GM18520 (cell line): ENCODE measurements at regions not wholly inside any gene's neighbourhood (a gene's known extent, or its start where the extent isn't known, plus 50 kb on each side); places are given as distances from the start of the nearest gene placed in this dataset.

Source experiments
- ATAC-seq: cut with Tn5 transposase; IDR thresholded peaks from one replicate; pipeline ENCODE4 v1.9.1; 2021; ENCODE audit not compliant: unreplicated experiment

DNA sequence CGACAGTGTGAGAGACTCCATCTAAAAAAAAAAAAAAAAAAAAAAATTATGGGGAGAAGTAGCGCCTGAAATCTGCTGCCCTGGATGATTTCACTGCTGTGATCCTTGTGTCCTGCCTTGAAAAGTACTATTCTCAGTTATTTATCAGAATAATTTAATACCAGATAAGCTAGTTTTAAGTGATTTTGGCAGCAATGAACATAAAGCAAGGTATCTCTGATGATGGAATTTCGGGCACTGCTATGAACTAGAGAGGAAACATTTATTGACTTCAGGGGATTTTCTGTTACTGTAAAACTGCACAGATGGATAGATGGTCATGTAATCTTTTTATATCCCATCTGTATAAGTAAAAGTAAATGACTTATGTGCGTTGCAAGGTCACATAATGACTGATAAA is 619.1 kb upstream of the ANKRD30A start:
- ATAC-seq = no peak

DNA sequence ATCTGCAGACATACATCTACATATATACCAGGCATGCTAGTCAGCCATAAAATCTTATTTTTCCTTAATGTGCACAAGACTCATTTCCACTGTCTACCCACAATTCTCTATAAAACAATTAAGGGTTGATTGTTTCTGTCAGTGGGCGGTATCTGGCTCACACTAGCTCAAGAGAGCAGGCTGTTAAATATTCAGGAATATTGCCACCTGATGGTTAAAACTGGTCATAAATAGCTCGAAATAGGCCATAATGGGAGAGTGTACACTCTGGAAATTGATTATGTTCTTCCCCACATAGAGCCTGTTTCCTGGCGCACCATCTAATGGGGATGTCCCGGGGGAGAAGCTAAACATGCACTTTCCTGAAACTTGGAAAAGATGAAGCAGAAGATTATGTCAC is 620.6 kb upstream of the ANKRD30A start:
- ATAC-seq = no peak

DNA sequence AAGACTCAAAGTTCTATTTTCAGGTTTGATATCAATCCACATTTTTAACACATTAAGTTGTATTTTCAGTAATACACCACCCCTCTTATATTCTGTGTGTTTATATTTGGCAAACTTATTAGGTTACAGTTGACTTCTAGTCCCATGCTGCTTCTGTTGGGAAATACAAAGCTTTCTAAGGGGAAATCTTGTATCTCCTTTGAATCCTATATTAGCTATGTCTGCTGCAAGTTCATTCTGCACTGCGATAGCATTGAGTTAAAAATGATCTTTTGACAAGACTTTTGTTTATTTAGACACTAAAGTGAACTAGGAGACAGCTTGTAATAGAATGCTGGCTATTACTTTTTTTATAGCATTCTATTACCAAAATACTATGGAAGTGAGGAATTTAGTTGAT is 625.1 kb upstream of the ANKRD30A start:
- ATAC-seq = no peak

DNA sequence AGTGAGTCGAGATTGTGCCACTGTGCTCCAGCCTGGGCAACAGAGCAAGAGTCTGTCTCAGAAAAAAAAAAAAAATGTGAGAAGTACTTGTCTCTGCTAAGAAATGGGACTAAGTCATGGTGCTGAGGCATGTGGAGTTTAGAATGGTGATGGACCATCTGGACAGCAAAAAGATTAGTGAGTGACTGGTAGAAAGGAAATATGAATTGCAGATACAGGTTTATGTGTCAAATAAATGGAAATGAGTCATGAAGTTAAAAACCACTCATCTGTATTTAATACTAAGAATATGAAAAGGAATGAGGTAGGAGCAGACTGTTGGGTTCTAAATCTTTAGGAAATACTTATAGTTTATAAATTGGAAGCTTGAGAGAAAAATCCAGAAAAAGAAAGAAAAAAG is 625.7 kb upstream of the ANKRD30A start:
- ATAC-seq = no peak

DNA sequence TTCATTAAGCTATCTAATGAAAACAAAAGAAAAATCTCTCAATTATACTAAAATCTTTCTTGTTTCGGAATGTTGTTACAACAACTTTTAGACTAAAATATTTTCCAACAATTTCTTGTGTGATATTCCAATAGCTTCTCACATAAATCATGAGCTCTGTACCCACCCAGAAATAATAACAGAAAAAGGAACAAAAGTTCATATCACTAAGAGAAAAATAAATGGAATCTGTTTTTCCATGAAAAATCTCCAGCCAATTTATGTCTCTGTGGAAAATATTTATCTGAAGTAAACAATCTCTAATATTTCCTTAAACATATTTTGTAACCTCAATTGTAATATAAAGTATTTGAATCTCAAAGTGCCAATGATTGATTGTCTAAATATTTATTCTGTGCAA is 628.6 kb upstream of the ANKRD30A start:
- ATAC-seq = no peak

DNA sequence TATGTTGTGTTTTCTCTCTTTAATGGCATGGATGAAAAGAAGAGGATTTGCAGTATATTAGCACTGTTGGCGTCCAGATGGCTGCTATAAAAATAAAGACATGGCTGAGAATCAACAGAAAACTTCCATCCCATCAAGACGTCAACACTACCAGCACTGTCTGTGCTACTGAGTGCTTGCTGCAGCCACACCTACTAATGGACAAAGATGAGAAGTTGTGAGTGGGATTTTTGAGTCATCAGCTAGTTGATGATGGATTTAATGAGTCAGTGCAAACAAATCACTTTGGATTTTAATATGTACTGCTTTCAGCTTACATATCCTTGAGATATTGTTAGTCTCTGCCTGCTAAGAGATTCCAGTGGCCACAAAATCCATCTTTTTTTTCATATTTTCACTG is 631.0 kb upstream of the ANKRD30A start:
- no peak for ATAC-seq

DNA sequence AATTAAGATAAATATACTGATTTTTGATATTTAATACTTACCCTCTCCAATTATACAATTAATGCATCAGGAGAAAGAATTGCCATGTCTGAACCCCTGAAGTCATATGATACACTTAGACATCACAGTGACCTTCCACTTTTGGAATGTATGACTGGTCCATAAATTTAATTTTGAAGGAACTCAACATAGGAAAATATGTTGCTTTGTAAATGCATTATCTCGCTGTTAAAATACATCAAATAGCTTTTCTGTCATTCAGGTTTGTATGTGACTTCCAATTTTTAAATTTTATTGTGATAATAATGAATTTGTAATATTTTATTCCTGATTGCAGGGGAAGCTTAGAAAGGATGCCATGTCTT is 631.9 kb upstream of the ANKRD30A start:
- no peak for ATAC-seq

DNA sequence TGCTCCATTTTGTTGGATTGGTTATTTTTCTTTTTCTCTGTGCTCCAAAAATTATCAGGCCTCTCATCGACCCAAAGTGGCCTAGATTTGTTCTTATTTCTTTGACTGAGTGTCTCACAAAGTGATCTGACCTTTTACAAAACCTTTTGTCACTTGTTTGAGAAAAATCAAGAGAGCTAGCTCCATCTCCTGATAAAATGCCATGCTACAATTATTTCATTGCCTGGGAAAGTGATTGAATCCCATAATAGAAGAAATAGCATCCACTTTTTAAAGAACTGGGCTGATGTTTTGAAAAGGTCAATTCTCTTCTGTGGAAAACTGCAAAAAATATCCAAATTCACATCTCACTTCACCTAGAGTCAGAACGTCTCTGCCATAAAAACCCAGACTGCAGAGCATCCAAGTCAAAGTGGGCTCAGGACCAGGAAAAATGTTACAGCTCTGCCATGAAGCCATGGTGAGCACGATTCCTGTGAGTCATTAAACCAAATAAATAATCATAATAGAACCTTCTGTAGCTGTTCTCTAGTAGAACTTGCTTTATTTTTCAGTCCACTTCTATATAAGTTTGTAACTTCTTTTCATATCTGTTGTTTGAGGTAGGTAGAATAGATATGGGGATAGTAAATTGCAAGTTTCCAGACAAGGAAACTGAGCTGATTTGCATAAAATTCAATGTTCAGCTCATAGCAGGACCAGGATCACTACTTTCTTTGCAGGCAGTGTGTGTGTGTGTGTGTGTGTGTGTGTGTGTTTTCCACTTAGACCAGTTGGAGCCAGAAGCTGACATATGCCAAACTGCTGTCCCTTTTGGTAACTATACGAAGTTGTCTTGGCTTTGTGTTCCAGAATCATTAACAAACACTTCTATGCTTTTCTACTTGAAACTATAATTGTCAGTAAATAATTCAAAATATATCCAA is 632.5 kb upstream of the ANKRD30A start:
- no peak for ATAC-seq

DNA sequence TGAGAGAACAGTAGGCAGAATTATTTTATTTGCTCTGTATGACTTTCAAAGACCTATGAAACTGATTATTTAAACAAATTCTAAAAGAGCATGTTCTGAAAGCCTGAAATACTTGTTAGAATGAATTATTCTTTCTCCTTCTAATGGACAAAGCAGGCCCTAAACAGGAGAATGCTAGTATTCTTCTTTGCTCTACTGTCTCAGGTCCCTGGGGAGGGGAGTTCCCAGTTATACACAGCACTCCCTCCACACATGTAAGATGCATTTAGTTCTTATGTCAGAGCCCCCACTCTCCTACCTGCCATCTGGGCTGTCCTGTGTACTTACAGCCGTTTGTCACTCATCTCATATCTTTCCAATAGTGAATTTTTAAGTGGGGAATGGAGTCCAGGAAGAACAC is 633.5 kb upstream of the ANKRD30A start:
- ATAC-seq = no peak

DNA sequence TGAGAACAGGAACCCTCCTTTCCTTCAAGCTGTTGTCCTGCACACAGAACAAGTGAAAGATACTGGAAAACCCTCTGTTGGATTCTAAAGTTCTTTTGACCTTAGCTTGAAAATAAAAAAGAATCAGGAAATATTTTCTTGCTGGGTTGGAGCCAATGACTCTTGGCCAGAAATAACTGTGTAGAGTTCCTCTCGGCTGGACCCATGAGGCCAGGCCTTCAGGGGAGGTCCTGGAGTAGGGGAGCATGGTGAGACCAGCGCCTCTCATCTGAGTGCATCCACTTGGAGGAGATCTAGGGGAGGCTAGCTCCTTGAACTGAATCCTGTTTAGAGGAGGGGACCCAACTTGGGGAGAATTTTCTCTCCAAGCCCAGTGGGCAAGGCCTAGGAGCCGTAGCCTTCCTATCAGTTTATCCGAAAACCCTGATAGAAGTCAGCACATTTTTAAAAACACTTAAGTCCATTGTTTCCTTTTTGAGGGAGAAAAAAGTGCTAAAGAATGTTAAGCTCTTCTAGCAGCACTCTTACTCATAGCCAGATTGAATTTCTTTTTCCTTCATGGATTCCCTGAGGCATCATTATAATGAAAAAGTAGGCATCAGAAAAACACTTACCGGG is 635.7 kb upstream of the ANKRD30A start:
- ATAC-seq = no peak

DNA sequence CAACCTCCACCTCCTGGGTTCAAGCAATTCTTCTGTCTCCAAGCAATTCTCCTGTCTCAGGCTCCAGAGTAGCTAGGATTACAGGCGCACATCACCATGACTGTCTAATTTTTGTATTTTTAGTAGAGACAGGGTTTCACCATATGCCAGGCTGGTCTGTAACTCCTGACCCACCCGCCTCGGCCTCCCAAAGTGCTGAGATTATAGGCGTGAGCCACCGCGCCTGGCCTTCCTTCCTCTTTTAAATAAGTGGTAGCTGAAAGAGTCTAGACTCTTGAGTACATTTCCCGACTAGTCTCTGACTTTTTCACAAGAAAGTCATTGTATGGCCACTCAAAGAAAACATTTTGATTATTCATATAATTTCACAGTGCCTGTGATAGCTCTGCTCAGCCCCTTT is 636.2 kb upstream of the ANKRD30A start:
- no peak for ATAC-seq

DNA sequence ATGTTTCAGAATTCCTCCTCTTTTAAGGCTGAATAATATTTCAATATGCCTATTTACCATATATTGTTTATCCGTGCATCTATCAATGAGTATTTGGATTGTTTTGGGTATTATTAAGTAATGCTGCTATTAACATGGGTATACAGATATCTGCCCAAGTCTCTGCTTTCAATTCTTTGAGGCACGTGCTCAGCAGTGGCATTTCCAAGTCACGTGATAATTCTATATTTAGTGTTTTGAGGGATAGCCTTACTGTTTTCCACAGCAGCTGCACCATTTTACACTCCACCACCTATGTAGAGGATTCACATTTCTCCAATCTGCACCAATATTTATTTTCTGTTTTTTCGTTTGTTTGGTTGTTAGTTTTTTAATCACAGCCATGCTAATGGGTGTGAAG is 636.8 kb upstream of the ANKRD30A start:
- ATAC-seq = no peak

DNA sequence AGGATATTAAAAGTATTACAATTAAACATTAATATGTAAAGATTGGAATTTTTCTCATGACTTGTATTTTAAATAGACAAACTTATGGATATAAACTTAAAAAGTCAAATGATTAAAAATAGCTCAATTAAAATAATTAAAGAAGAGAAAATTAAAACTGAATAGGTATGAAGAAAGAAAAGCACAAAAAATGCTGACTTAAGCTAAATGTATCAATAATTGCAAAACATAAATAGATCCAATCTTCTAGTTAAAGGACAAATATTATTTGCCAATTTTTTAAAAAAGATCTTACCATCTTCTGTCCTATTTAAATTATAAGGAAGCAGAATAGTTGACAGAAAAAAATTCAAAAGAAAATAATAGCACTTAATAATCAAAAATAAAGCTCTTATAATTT is 646.3 kb upstream of the ANKRD30A start:
- ATAC-seq = no peak

DNA sequence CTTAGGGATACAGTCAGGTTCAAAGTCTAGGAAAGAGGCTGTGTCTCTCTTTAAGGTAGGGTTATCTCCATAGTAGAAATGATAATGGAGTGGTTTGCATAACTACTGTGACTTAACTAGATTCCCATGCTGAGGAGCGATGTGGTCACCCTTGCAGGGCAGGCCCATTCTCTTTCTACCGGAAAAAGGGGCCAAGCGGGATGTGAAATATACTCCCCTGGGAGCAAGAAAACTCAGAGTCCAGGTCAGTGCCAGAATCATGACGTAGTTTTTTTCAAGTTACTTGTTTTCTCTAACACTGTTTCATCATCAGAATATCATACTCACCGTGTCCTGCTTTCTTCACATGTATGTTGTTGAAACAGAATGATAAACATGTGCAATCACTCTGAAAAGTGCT is 649.0 kb upstream of the ANKRD30A start:
- ATAC-seq = no peak

DNA sequence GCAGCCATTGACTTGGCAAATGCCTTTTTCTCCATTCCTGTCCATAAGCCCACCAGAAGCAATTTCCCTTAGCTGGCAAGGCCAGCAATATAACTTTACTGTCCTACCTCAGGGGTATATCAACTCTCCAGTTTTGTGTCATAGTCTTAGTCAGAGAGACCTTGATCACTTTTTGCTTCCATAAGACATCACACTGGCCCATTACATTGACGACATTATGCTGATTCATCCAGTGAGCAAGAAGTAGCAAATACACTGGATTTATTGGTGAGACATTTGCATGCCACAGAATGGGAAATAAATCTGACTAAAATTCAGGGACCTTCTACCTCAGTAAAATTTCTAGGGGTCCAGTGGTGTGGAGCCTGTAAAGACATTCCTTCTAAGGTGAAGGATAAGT is 649.7 kb upstream of the ANKRD30A start:
- no peak for ATAC-seq

DNA sequence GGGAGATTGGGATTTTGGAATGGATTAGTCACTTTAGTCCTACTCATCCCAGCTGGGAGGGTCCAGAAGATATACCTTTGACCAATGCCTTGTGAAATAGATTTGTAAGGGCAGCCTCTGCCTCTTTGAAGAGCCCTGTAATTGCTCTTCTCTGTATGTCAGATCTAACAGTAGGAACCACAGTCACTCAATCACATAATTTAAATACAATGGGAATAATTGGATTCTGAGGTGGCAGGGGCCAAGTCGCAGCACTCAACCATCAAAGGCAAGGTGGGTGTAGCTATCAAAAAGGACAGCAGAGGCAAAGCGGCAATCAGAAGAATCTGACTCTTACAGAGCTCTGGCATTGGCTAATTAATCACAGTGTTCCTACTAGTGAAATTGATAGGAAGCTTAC is 650.9 kb upstream of the ANKRD30A start:
- ATAC-seq = no peak

DNA sequence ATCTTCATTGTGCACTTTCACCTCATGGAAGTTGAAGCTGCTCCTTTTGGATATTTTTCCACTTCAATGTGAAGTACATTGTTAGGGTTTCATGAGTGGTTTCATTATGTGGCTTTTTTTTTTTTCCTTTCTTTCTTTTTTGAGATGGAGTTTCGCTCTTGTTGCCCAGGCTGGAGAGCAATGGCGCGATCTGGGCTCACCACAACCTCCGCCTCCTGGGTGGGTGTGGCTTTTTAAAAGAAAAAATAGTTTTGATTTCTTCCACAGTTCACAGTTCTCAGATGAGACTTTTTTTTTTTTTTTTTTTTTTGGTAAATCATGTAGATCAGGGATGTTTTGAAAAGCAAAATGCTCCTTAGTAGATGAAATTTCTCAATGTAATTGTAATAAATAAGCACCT is 652.3 kb upstream of the ANKRD30A start:
- ATAC-seq = no peak

DNA sequence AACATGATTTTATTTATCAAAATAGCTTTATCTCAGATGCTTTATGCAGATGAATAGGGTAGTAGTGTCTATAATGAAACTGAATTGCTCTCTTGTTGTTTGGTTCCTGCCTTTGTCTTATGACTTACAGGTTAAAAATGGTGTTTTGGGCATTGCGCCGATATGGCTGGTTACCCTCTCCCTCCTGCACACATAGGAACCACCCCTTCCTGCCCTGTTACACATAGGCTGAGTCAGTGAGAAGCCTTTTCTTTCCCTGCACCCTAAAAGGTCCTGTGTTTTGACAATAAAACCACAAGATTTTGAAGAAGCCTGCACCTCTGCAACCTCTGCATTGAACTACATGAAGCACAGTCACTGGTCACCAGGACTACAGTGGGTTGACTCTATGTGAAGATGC is 655.8 kb upstream of the ANKRD30A start:
- no peak for ATAC-seq

DNA sequence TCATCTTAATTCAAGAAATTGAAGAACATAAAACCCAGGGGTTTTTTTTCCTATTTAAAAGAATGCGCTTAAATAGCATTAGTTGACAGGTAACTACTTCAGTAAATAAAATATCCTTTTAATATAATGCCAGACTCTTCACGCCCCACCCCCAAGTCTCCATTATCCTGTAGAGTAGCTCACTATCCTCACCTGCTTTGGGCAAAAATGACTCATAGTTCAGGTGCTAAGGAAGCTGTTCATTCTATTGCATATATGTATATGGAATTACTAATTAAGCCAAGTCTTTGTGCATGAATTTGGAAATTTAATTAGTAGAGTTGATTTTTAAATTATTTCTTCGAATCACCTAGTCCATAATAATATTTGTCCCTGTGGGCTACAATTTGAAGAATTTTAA is 656.8 kb upstream of the ANKRD30A start:
- no peak for ATAC-seq

DNA sequence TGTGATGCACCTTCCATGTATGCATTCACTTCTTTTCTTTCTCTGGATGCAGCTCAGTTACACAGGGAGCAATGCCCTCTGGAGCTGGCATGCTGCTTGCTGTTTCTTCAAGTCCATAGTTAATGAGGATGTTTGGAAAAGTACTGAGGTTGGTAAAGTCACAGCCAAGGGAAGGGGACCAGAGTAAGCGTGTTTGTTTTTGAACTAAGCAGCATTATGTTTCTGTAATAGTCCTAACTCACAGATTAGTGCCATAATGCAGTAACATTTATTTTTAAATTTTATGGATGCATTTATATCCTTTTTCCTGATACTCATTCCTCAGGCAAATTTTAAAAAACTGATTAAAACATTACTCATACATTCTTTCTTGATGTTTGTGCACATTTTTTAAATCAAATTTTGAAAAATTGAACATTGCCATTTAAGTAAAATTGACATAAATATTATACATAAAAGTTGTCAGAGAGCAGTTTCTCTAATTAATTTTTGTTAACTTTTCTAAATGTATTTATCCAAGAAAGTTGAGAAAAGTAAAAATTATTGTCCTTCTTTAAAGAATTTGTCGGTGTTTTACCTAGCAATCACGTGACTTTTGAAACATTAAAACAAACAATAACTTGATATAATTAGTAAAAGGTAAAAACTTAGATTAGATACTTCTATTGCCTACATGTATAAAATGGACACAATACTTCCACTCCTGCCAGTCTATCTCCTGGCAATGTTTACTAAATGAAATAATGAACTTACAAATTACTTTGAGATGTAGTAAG is 659.6 kb upstream of the ANKRD30A start:
- no peak for ATAC-seq

DNA sequence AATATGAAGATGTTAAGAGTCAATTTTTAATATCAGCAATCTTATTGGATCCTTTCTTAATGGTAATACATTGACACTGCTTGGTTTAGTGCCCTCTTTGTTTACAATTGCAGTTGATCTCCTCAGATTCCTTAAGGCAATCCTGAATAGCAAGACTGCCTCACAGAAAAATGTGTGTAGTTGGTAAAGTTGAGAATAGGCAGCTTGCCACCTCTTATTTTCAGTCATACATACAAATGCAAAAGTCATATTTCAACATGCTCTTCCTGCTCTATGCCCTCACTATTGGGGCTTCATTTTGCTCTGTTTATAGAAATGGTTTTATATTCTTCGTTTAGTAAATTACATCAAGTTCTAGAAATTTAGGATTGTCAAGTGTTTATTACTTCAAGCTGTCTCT is 661.1 kb upstream of the ANKRD30A start:
- ATAC-seq = no peak

DNA sequence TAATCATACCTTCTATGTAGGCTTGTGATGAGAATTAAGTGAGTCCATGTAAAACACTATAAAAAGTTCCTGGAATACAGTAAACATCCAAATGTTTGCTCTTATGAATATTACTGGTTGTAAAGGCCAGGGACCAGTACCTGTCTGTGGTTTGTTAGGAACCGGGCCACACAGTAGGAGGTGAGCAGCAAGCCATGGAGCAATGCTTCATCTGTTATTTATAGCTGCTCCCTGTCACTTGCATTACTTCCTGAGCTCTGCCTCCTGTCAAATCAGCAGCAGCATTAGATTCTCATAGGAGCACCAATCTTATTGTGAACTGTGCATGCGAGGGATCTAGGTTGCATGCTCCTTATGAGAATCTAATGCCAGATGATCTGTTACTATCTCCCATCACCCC is 662.0 kb upstream of the ANKRD30A start:
- ATAC-seq = no peak
